RPMI7951 (cell line): ENCODE measurements at regions not wholly inside any gene's neighbourhood (a gene's known extent, or its start where the extent isn't known, plus 50 kb on each side); places are given as distances from the start of the nearest gene placed in this dataset.
"Not testable (repeated sequence)": the region's sequence is repeated elsewhere in the genome, so short reads cannot be mapped to it uniquely, and the experiment has no call there.

Experiments
- DNase-seq: peaks from one replicate; pipeline ENCODE4 v3.0.0-alpha.2; 2012; ENCODE audit warnings: low read depth

- no peak for DNase-seq
These were observed 58.0 kb upstream of the SLC25A48 start for GRCh38 chr5:135776457-135776856.

- no peak for DNase-seq
These were observed 72.7 kb upstream of the SLC25A48 start for GRCh38 chr5:135761746-135762145.

GRCh38 chr5:135759149-135759784 is 75.2 kb upstream of the SLC25A48 start:
- no peak for DNase-seq

GRCh38 chr5:135753990-135754389 is 80.5 kb upstream of the SLC25A48 start:
- DNase-seq, result no peak

DNA sequence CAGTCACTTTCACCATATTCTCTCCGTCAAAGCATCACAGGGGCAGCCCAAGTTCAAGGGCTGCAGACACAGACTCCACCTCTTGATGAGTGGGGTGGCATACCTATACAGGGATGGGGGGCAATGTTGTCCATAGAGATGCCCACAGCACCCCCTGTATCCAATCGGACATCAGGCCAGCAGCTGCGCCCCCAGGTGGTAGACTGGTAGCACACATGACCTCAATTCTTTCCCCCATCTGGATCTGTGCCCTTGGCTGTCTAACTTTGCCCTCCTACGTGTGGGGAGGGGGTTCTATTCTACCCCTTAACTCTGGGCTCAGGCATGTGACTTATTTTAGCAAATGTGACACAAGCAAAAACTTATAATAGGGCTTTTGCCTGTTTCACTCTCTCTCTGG is 84.0 kb upstream of the SLC25A48 start:
- no peak for DNase-seq

DNA sequence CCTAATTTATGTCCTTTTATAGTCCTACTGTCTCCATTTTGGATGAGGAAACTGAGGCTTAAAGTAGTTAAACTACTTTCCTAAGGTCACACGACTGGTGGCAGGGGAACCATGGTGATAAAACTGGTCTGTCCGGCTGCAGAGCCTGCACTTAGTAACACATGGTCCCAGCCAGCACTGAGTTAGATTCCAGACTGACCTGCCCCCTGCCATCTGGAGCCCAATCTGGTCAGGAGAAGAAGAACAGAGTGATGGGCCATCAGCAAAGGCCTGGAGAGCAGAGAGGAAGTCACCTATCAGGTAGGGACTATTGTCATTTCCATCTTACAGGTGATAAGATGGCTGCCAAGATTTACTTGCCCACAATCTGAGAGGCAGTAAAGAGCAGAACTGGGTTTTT is 86.6 kb upstream of the SLC25A48 start:
- DNase-seq, result no peak

DNA sequence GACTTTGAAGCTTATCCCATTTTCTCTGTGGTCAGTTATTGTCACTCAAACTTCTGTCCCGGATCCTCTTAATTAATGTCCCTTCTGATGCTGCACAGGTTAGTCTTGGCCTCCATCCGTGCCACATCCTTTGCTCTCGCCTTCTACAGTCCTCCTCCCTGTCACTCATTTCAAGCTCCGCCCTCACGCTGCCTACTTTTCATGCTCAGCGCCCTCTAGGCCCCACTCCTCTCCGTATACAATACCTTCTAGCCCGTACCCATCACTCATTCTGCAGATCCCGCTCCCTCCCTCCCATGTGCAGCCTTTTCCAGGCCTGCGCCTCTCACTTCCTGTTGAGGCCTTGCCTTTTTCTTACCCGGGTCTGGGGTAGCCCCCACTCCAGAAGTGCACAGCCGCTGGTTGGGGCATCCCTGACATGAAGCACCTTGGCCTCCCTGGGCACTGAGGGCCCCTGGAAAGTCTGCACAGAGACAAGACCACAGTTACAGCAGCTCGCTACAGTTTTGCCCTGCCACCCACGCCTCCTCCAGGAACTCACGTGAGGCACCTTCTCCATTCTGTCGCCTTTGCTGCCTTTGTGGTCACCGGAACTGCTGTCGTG is 88.5 kb upstream of the SLC25A48 start:
- DNase-seq, result no peak

DNA sequence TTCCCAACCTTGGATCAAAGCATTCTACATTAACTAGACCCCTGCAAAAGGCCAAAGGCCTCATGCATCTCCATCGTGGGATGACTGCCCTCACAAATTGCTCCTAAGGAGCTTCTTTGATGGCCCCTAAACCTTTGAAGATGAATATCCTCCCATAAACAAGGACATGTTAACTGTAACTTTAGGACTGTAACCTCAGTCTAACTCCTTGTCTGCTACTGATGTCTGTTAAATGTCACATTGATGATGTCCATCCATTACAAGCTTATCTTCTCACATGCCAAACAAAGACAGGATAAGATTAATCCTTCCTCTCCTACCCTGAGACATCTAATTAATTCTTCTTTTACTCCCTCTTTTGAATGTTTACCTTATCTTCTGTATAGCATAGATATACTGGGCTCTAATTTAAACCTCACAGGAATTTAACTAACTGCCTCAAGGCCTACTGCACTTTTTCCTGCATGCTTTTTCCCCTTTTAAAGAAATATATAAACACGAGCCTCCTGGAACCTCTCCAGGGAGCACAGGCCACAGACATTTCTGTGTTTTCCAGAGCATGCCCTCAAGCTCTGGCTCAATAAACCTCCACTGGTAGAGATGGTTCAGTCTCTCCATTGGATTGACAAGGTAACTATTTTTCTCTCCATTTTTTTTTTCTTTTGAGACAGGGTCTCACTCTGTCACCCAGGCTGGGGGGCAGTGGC is 90.6 kb upstream of the SLC25A48 start:
- no peak for DNase-seq

- DNase-seq, result no peak
These were observed 91.3 kb upstream of the SLC25A48 start for GRCh38 chr5:135743181-135743580.

- not testable (repeated sequence) for DNase-seq
These were observed 92.2 kb upstream of the SLC25A48 start for GRCh38 chr5:135742240-135742639.

GRCh38 chr5:135741040-135741439 is 93.4 kb upstream of the SLC25A48 start:
- no peak for DNase-seq

GRCh38 chr5:135740475-135740874 is 94.0 kb upstream of the SLC25A48 start:
- no peak for DNase-seq

- no peak for DNase-seq
These were observed 95.0 kb upstream of the SLC25A48 start for GRCh38 chr5:135739383-135739981.

GRCh38 chr5:135738564-135738875 is 95.9 kb upstream of the SLC25A48 start:
- DNase-seq, result no peak

DNA sequence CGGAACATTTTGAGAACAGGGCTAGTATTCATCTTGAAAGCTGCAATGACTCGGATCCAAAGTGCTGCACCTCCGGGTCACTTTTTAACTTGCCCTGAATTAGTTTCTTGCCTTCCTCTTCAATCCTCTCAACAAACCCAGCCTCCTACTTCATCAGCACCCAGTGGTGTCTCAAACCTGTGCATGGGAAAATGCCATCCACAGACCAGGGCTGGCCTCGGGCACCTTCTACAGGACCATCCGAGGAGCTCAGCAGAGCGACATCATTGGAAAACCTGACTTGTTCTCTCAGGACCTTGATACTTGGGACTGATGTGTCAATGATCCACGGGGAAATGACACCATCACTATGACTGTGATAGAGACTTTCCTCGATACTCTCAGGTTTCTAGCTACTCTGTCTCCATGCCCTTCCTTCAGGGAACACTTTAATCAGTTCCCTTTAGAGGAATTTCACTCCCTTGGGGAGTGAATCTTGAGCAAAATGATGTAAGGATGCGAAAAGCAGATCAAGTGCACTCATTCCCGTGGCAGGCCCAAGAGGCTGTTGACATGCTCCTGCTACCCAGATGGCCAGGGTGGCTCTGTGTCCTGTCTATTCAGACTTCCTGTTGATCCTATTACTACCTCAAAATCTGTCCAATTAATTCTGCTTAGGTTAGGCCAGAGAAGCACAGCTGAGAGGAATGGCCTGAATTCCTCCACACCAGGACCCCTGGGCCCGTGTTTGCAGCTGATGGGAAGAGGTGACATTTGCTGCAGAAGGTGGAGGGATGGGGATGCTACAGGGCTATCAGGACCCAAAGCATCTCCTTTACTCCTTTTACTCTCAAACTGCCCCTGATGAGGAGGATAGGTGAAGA is 96.5 kb upstream of the SLC25A48 start:
- DNase-seq, result no peak

GRCh38 chr5:135736952-135737351 is 97.5 kb upstream of the SLC25A48 start:
- not testable (repeated sequence) for DNase-seq

GRCh38 chr5:135735831-135736230 is 98.6 kb upstream of the SLC25A48 start:
- no peak for DNase-seq

DNA sequence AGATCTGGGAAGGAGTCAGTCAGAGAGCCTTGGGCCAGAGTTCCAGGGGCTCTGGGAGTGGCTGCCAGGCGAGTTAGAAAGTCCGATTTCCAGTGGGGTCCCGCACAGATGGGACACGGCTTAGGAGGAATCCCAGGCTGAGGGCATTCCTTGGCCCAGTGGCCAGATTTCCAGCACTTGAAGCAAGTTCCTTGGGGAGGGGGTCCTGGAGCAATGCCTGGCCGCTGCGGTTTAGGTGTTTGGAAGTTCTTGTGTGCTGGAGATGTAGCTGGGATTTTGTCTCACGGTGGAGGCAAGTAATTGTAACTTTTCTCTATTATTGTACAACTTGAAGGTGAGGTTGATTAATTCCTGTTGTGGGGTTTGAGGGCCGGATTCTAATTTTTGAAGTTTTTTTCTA is 99.5 kb upstream of the SLC25A48 start:
- not testable (repeated sequence) for DNase-seq

GRCh38 chr5:135731034-135731433 is 103.4 kb upstream of the SLC25A48 start:
- DNase-seq, result not testable (repeated sequence)

GRCh38 chr5:135730161-135730560 is 104.3 kb upstream of the SLC25A48 start:
- DNase-seq, result not testable (repeated sequence)

- DNase-seq, result no peak
These were observed 105.1 kb upstream of the SLC25A48 start for GRCh38 chr5:135729321-135729786.

DNA sequence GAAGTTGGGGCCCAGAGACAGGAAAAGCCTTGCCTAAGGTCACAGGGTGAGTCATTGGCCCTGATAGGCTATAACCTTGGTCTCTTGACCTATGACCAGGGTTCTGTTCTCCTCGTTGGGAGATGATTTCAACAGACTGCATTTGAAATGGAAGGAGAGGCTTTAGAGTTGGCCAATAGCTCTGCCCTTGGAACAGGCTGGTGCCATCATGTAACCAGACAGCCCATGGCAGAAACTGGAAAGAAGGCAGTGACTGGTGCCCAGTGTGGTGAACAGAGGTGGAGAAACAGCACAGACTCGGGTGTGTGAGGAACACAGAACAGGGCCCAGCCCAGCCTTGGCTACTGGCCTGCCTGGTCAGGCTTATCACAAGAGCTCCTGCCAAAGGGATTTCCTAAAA is 109.8 kb upstream of the SLC25A48 start:
- DNase-seq, result no peak
